Endothelial cell of umbilical vein (primary cell): ENCODE measurements at regions not wholly inside any gene's neighbourhood (a gene's known extent, or its start where the extent isn't known, plus 50 kb on each side); places are given as distances from the start of the nearest gene placed in this dataset. TPM values are rescaled to one million over a fixed set of nuclear protein-coding genes. Genes with fewer than 3 reads are reported as not detected.

Source experiments
- small RNA-seq: library from RNA; depleted of rRNA; stranded (forward); fragments of <200 nt; gene quantifications from one replicate; pipeline ENCODE3, GENCODE V24; 2012; ENCODE audit warnings: low replicate concordance, low read depth; ENCODE audit not compliant: insufficient read depth, insufficient read length

Small RNA genes lying in the stretch of these regions (small RNA-seq; reads per million reads assigned to genes)
- not detected for gene AC005562.1
- not detected for gene AC127024.7
- not detected for gene RN7SL316P
